Thyroid gland (tissue), 4 donors: ENCODE measurements at regions not wholly inside any gene's neighbourhood (a gene's known extent, or its start where the extent isn't known, plus 50 kb on each side); places are given as distances from the start of the nearest gene placed in this dataset.

Experiments
- POLR2A ChIP-seq, 2 donors: fragments of 450-650 bp; IDR thresholded peaks; one replicate each; pipeline ENCODE4 v1.6.1; 2017; ENCODE audit warnings: antibody characterized with exemption in 2 of 2, mild to moderate bottlenecking in 2 of 2, moderate library complexity in 1 of 2
- TF ChIP-seq, protein P1 (sequence below), 6 experiments: fragments of 200-600 bp in 3 of 6; fragments of 450-650 bp in 3 of 6; sonication (generic) in 3 of 6; IDR thresholded peaks; one replicate each; pipeline ENCODE4 v1.5.1; 2016 to 2019; ENCODE audit warnings: antibody characterized with exemption in 6 of 6, mild to moderate bottlenecking in 2 of 6, inconsistent platforms in 1 of 6, moderate library complexity in 1 of 6

DNA sequence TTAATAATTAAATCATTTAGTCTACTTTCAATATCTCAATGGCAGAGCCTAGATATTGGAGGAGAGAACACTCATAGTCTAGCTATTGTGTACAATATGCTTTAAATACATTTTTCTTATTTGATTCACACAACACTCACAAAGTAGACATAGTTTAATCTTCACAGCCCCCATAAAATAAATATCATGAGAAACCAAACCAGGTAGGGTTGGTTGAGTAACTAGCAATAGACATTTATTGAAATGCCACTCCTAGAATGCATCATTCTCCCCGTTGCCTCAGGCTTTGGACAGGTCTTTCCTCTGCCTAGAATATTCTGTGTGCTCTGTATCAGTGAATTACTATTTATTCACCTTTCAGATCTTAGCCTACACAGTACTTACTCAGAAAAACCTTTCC is 141.9 kb downstream of the CEMIP2 start:
- TF ChIP-seq, protein P1, sequence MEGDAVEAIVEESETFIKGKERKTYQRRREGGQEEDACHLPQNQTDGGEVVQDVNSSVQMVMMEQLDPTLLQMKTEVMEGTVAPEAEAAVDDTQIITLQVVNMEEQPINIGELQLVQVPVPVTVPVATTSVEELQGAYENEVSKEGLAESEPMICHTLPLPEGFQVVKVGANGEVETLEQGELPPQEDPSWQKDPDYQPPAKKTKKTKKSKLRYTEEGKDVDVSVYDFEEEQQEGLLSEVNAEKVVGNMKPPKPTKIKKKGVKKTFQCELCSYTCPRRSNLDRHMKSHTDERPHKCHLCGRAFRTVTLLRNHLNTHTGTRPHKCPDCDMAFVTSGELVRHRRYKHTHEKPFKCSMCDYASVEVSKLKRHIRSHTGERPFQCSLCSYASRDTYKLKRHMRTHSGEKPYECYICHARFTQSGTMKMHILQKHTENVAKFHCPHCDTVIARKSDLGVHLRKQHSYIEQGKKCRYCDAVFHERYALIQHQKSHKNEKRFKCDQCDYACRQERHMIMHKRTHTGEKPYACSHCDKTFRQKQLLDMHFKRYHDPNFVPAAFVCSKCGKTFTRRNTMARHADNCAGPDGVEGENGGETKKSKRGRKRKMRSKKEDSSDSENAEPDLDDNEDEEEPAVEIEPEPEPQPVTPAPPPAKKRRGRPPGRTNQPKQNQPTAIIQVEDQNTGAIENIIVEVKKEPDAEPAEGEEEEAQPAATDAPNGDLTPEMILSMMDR (IDR thresholded peaks at IDR 0.05), result no peak
- TF ChIP-seq POLR2A (IDR thresholded peaks at IDR 0.05), result no peak
